ENCODE measurements at regions not wholly inside any gene's neighbourhood (a gene's known extent, or its start where the extent isn't known, plus 50 kb on each side); places are given as distances from the start of the nearest gene placed in this dataset.

DNA sequence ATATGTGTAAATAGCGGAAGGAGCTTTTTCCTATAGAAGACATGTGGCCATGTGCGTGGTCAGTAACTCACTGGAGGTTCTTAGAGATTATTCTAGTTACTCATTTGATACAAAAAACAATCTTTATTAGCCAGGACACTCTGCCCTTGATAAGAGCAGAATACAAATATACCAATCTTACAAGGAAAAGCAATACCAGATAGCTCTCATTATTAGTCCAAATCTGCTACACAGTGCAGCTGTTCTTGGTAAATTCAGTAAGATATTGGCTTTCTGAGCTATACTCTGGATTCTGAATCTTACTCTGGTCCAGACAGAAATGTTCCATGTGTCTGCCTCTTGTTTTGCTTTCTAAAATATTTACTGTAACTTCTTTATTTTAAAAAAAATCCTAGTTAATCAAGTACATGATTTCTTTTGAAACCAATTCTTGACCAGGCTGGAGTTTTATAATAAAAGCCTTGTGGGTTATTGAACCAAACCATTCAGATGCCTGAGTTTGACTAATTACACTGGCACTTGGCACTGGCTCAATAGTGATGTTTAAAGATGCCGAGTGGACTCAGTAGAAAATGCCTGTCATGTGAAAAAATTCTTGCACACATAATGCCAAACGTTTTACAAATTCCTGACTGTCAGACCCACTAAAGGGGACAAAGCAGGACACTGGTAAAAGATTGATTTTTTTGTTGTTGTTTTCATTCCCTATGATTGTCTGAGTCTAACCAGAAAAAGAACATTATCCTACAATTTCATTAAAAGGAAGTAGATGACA lies 242.8 kb upstream of the TCF21 start (continued):
- TF ChIP-seq, protein P1, sequence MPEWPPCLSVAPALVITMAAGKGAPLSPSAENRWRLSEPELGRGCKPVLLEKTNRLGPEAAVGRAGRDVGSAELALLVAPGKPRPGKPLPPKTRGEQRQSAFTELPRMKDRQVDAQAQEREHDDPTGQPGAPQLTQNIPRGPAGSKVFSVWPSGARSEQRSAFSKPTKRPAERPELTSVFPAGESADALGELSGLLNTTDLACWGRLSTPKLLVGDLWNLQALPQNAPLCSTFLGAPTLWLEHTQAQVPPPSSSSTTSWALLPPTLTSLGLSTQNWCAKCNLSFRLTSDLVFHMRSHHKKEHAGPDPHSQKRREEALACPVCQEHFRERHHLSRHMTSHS (tag by site-specific recombination; IDR thresholded peaks at IDR 0.05): no peak

GRCh38 chr6:133648581-133648980 lies 240.3 kb upstream of the TCF21 start:
- TF ChIP-seq RBAK (tag by site-specific recombination; IDR thresholded peaks at IDR 0.05) (no peak), PRDM1 (tag by site-specific recombination; IDR thresholded peaks at IDR 0.05) (no peak), MYNN (tag by site-specific recombination; IDR thresholded peaks at IDR 0.05; ENCODE audit: borderline replicate concordance) (no peak), TRIM28 (IDR thresholded peaks at IDR 0.05; ENCODE audit: borderline replicate concordance, low read length) (no peak), ZNF843 (tag by site-specific recombination; IDR thresholded peaks at IDR 0.05) (no peak), ZNF37A (tag by site-specific recombination; IDR thresholded peaks at IDR 0.05) (no peak), EGR2 (tag by site-specific recombination; IDR thresholded peaks at IDR 0.05; ENCODE audit: low read depth) (no peak), ZNF585B (tag by site-specific recombination; IDR thresholded peaks at IDR 0.05) (no peak), ZNF280D (tag by site-specific recombination; IDR thresholded peaks at IDR 0.05) (no peak), ZNF174 (tag by site-specific recombination; IDR thresholded peaks at IDR 0.05) (no peak), ZBTB17 (tag by site-specific recombination; IDR thresholded peaks at IDR 0.05) (no peak), ZNF555 (tag by site-specific recombination; conservative IDR thresholded peaks at IDR 0.05) (no peak)
- Histone ChIP-seq H3K4me3 (ENCODE audit: low read depth, low read length) (no peak overlapping the region), H3K27ac (ENCODE audit: extremely low read depth, low read depth, low read length) (no peak overlapping the region), H3K4me1 (ENCODE audit: control insufficient read depth, insufficient read depth, low read length) (peaks cover 14% of the 10 kb centered on the region), H3K36me3 (ENCODE audit: control insufficient read depth in 2 of 2, insufficient read depth in 1 of 2, low read length in 2 of 2) (no peaks in the 10 kb centered on the region), H3K9me3 (ENCODE audit: control insufficient read depth, insufficient read depth, low read depth, low read length) (no peaks in the 10 kb centered on the region)
- POLR2A ChIA-PET: no interaction called here
- CTCF ChIA-PET: no interaction called here

GRCh38 chr6:133671376-133671775 lies 217.5 kb upstream of the TCF21 start:
- no peaks in the 10 kb centered on the region for H3K9me3 ChIP-seq (ENCODE audit: control insufficient read depth, insufficient read depth, low read depth, low read length)
- CTCF ChIA-PET: interaction anchor here (0.6 kb wide), 1 partner anchor 392 kb away, joined by 4 read pairs; no protein-coding TSS in a partner anchor
- no peaks in the 10 kb centered on the region for H3K4me1 ChIP-seq (ENCODE audit: control insufficient read depth, insufficient read depth, low read length)
- no peak overlapping the region for H3K4me3 ChIP-seq (ENCODE audit: low read depth, low read length)
- no peak overlapping the region for H3K27ac ChIP-seq (ENCODE audit: extremely low read depth, low read depth, low read length)
- no peak for TF ChIP-seq ZNF155 (tag by site-specific recombination; IDR thresholded peaks at IDR 0.05)
- H3K36me3 ChIP-seq (ENCODE audit: control insufficient read depth in 2 of 2, insufficient read depth in 1 of 2, low read length in 2 of 2): no peaks in the 10 kb centered on the region
- POLR2A ChIA-PET: no interaction called here

DNA sequence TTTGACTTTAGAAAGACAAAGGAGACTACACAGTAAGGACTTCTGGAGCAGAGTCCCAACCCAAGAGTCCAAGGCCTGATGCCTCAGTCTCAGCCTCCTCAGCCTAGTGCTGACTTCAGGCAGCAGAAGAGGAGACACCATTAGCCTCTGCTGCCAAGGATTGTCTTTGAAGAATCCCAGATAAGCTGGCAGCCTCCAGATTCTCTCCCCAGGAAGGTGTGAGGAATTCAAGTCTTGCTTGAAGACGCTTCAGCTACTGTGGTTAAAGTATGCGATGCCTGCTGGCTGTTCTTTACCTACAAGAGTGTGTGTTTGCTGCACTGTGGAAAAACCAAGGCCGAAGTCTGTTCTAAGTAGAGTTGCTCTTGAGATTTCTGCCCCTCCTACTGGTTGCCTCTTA lies 215.9 kb upstream of the TCF21 start:
- H3K36me3 ChIP-seq (ENCODE audit: control insufficient read depth in 2 of 2, insufficient read depth in 1 of 2, low read length in 2 of 2): no peaks in the 10 kb centered on the region
- ChIA-PET CTCF (no interaction called here), POLR2A (no interaction called here)
- no peak overlapping the region for H3K4me3 ChIP-seq (ENCODE audit: low read depth, low read length)
- H3K9me3 ChIP-seq (ENCODE audit: control insufficient read depth, insufficient read depth, low read depth, low read length): no peaks in the 10 kb centered on the region
- no peaks in the 10 kb centered on the region for H3K4me1 ChIP-seq (ENCODE audit: control insufficient read depth, insufficient read depth, low read length)
- H3K27ac ChIP-seq (ENCODE audit: extremely low read depth, low read depth, low read length): no peak overlapping the region
- TF ChIP-seq ZEB2 (tag by site-specific recombination; IDR thresholded peaks at IDR 0.05): no peak
- no peak for TF ChIP-seq ZNF391 (tag by site-specific recombination; IDR thresholded peaks at IDR 0.05; ENCODE audit: borderline replicate concordance, low read depth)
- no peak for TF ChIP-seq PRDM6 (tag by site-specific recombination; IDR thresholded peaks at IDR 0.05)
- TF ChIP-seq SCRT1 (tag by site-specific recombination; IDR thresholded peaks at IDR 0.05; ENCODE audit: borderline replicate concordance): no peak
- TF ChIP-seq ZNF791 (tag by site-specific recombination; IDR thresholded peaks at IDR 0.05): no peak
- no peak for TF ChIP-seq ZNF184 (tag by site-specific recombination; IDR thresholded peaks at IDR 0.05)
- no peak for TF ChIP-seq ZNF514 (tag by site-specific recombination; IDR thresholded peaks at IDR 0.05)
- TF ChIP-seq MYNN (tag by site-specific recombination; IDR thresholded peaks at IDR 0.05; ENCODE audit: borderline replicate concordance): no peak
- TF ChIP-seq, protein P2, sequence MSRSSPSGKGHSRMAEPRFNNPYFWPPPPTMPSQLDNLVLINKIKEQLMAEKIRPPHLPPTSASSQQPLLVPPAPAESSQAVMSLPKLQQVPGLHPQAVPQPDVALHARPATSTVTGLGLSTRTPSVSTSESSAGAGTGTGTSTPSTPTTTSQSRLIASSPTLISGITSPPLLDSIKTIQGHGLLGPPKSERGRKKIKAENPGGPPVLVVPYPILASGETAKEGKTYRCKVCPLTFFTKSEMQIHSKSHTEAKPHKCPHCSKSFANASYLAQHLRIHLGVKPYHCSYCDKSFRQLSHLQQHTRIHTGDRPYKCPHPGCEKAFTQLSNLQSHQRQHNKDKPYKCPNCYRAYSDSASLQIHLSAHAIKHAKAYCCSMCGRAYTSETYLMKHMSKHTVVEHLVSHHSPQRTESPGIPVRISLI (tag by site-specific recombination; IDR thresholded peaks at IDR 0.05): no peak
- no peak for TF ChIP-seq SETDB1 (IDR thresholded peaks at IDR 0.05; ENCODE audit: insufficient read length, low read length)
- TF ChIP-seq EGR2 (tag by site-specific recombination; IDR thresholded peaks at IDR 0.05; ENCODE audit: low read depth): no peak
- TF ChIP-seq ZNF202 (tag by site-specific recombination; IDR thresholded peaks at IDR 0.05; ENCODE audit: borderline replicate concordance): no peak

Data from HEK293 (cell line).